Subcutaneous abdominal adipose tissue (tissue), 5 donors: ENCODE measurements at regions not wholly inside any gene's neighbourhood (a gene's known extent, or its start where the extent isn't known, plus 50 kb on each side); places are given as distances from the start of the nearest gene placed in this dataset.
"Not testable (repeated sequence)": the region's sequence is repeated elsewhere in the genome, so short reads cannot be mapped to it uniquely, and the experiment has no call there.

ENCODE experiments used
- H3K27ac ChIP-seq: one replicate; pipeline ENCODE4 v1.7.0; 2013; ENCODE audit warnings: low read depth, mild to moderate bottlenecking, inconsistent platforms, low read length, moderate library complexity
- H3K27me3 ChIP-seq, 5 donors: one replicate each; pipeline ENCODE4 v1.7.0; 2013; ENCODE audit warnings: low read length in 5 of 5, inconsistent platforms in 1 of 5; ENCODE audit not compliant: control insufficient read depth in 5 of 5, insufficient read depth in 4 of 5
- H3K36me3 ChIP-seq, 5 donors: one replicate each; pipeline ENCODE4 v1.7.0; 2013; ENCODE audit warnings: low read length in 5 of 5; ENCODE audit not compliant: control insufficient read depth in 5 of 5, insufficient read depth in 5 of 5
- H3K4me1 ChIP-seq, 5 donors: one replicate each; pipeline ENCODE4 v1.7.0; 2013; ENCODE audit warnings: low read length in 5 of 5, mild to moderate bottlenecking in 3 of 5, moderate library complexity in 1 of 5; ENCODE audit not compliant: control insufficient read depth in 5 of 5, insufficient read depth in 5 of 5
- H3K4me3 ChIP-seq, 5 donors: one replicate each; pipeline ENCODE4 v1.7.0; 2013; ENCODE audit warnings: low read length in 5 of 5, low read depth in 1 of 5
- H3K9ac ChIP-seq, 5 donors: one replicate each; pipeline ENCODE4 v1.7.0; 2013; ENCODE audit warnings: low read length in 5 of 5, mild to moderate bottlenecking in 4 of 5, moderate library complexity in 3 of 5
- H3K9me3 ChIP-seq, 5 donors: one replicate each; pipeline ENCODE4 v1.7.0; 2013; ENCODE audit warnings: low read length in 5 of 5; ENCODE audit not compliant: control insufficient read depth in 5 of 5
- donor health status: healthy.
- donor health status: healthy.
- donor health status: healthy.
- donor health status: healthy.
- donor health status: healthy.

DNA sequence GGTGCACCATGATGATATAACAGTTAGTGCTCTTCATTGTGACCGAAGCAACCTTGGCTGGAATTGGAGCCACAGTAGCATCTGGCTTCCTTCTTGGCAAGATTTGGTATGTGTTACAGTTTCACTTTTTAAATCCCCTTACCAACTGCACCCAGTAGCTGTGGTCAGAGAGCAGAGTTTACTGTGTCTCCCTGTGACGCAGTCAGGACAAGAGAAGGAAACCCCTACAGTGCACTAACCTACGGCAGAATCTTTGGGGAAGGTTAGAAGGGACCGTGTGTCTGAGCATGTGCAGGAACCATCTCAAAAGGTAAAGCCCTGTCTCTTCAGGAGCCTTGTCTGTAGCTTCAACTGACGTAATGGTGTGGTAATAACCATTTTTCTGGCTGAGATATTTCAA lies 134.0 kb downstream of the FAM72B start:
- H3K27me3 ChIP-seq, H3K36me3 ChIP-seq, H3K4me3 ChIP-seq, H3K9ac ChIP-seq, H3K9me3 ChIP-seq, H3K4me1 ChIP-seq, H3K27ac ChIP-seq: not testable (repeated sequence)

DNA sequence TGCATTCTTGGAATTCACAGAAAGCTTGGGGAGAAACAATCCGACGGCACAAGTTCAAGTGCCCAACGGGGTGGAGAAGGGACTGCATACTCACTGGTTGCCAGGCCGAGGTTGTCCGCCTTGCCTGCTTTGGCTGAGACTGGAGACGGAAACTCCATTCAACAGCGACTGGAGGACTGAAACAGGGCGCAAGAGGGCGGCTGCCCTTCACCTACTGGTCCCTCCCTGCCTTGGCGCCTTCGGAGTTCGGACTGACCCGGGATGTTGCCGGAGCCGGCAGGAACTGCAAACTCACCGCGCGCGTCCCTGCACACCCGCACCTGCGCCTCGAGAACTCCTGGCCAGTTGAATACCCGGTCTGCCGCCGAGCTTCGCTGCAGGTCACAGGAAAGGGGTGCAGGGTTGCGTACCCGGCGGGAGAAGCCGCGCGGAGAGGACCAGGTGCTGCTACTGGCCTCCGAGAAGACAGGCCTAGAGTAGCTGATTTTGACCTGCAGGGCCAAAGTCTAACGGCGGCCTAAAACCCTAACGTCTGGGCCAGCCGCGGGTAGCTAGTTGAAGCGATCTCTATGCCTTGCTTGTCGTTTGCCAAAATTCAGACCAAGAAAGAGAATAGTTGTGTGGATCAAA lies 132.9 kb downstream of the FAM72B start:
- not testable (repeated sequence) for H3K4me1 ChIP-seq, H3K27ac ChIP-seq, H3K4me3 ChIP-seq, H3K36me3 ChIP-seq, H3K27me3 ChIP-seq, H3K9ac ChIP-seq, H3K9me3 ChIP-seq

DNA sequence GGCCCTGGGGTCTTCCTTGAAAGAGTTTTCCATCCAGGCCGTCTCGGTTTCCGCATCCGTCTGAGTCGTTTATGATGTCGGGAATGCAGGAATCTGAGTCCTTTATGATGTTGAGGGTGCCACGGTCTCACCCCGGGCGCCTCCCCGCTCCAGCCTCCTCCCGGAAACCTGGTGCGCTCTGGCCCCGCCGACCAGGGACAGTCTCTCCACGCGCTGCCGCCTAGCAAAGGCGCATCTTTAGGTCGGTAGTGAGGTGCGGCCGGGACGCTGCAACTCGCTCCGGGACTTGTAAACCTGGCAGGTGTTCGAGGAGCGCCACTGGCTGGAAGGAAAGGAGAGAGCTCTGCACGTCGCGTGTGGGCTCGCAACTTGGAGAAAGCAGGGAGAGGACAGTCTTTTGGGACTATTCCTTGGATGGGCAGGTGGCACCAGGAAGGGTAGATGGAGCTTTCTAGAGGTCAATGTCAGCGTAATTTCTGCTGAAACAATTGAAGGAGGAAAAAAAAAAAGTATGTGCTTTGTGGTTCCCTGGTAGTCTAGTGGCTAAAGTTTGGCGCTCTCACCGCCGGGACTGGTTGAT lies 132.0 kb downstream of the FAM72B start:
- H3K4me1 ChIP-seq, H3K27me3 ChIP-seq, H3K4me3 ChIP-seq, H3K27ac ChIP-seq, H3K9me3 ChIP-seq, H3K36me3 ChIP-seq, H3K9ac ChIP-seq: not testable (repeated sequence)

DNA sequence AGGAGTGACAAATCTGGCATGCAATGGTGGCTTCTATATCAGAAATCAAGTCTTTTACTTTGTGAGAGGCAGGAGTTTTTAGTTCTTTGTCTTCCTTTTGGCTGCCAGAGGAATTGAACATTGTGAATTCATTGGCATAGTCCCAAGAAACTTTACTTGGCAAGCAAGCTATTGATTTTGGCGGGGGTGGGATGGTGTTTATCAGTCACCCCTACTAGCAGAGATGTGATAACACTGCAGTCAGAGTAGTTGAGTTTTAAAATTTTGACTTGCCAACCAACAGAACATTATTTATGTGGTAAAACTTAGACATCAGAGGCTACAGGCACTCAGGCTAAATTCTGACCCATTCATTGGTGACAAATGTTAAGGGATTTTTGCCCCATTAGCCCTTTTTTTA lies 129.2 kb downstream of the FAM72B start:
- not testable (repeated sequence) for H3K27me3 ChIP-seq, H3K9me3 ChIP-seq, H3K4me3 ChIP-seq, H3K9ac ChIP-seq, H3K27ac ChIP-seq, H3K36me3 ChIP-seq, H3K4me1 ChIP-seq

DNA sequence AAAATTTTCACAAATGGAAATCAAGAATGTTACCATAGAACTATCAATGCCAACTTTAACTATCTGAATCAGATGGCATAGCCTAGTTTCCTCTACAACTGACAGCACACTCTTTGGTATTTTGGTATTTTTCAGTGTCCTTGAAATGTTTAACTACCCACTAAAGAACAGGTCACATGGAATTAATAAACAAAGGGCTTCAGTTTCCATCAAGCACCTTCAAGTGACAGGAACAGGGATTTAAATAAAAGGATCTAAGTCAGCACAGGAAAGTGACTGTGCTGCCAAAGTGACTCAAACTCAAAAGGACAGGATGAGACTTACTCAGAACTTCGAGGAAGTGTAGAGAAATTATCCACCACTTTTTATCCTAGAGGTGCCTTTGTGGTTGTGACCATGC lies 117.2 kb downstream of the FAM72B start:
- H3K4me3 ChIP-seq, H3K9me3 ChIP-seq, H3K27me3 ChIP-seq, H3K27ac ChIP-seq, H3K4me1 ChIP-seq, H3K36me3 ChIP-seq, H3K9ac ChIP-seq: not testable (repeated sequence)

DNA sequence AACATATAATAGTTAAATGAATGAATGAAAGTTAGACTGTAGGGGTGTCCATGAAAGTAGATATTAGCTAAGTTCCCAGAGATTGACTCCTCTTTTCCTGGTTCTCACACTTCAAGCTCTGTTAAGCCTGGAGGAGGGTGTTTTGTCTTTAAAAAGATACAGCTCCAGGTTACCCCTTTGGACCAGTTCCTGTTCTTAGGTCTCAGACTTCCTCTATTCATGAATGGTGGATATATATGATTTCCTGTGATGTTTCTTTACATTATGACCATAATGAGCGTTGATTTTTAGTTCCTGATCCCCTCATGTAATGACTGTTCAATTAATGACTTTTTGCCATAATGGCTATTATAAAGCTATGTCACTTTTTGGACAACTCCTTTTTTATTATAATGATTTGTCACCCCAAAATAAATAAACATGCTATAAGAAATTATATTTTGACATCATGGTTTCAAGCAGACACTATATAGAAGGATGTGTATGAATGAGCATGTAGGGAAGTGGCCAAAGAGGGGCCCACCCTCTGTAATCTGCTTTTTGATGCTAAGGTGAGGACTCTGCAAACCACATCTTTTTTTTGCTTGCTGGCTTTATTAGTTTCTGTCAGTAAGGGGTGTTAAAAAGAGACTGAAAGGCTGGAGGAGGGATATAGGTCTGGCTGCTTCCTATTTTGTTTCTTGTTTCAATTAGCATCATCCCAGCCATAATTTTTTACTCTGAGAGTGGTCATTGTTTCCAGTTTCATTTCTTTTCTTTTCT lies 115.2 kb downstream of the FAM72B start:
- not testable (repeated sequence) for H3K4me1 ChIP-seq, H3K27me3 ChIP-seq, H3K36me3 ChIP-seq, H3K4me3 ChIP-seq, H3K9ac ChIP-seq, H3K27ac ChIP-seq, H3K9me3 ChIP-seq

DNA sequence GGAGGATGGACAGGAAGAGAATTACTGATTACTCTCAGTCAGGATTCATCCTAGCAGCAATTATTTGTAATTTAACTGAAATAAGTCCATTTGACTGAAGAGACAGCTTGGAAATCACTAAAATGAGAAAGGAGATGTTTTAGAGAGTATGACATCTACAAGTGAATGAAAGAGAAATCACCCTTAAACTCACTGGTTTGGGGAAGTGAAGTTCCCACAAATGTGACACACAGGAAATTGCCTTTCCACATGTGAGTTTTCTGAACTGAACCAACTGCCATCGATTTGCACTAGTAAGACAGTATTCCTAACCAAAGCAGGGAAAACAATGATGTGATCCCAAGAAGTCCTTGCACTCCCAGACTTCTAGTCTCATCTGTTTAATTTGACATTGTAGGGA lies 110.3 kb downstream of the FAM72B start:
- H3K9me3 ChIP-seq, H3K27me3 ChIP-seq, H3K4me3 ChIP-seq, H3K27ac ChIP-seq, H3K4me1 ChIP-seq, H3K9ac ChIP-seq, H3K36me3 ChIP-seq: not testable (repeated sequence)

DNA sequence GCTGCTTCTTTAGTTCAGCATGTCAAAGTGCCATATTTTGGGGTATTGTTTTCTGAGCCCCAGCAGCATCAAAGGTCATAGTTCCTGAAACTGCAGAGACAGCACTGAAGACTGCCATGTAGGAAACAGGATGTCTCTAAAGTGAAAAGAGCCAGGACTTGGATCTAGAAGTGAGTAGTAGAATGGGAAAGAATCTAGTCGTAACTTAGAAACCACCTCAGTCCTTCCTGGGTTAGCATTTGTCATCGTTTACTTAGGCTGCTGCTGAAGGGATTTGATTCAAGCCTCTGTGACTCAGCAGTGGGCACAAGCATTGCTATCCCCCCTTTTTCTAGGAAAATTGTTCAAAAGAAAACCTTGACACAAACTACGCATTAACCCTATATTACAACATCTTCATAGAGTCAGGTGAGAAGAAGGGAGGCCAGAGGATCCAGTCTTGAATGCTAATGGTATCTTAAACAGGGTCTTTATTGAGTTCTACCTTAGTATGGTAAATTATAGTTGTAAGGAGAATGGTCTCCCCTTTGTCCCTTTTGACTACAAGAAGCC lies 108.8 kb downstream of the FAM72B start:
- not testable (repeated sequence) for H3K9ac ChIP-seq, H3K27me3 ChIP-seq

DNA sequence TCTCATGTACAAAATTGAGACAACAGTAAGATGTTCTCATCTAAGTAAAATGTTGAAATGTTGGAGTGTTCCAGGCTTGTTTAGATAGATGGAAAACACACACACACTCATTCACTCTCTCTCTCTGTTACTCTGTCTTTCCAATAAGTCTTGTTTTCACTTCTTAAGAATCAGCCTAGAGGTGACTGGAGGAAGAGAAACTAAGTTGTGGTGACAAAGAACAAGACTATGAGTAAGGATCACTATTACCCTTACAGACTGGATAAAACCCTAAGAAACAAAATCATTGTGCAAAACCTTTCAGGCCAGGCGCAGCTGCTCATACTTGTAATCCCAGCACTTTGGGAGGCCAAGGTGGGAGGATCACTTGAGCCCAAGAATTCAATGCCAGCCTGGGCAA lies 107.5 kb downstream of the FAM72B start:
- not testable (repeated sequence) for H3K9me3 ChIP-seq, H3K4me3 ChIP-seq, H3K4me1 ChIP-seq, H3K36me3 ChIP-seq, H3K27ac ChIP-seq, H3K27me3 ChIP-seq, H3K9ac ChIP-seq

More for the DNA sequence above, 108.8 kb downstream of the FAM72B start:
- not testable (repeated sequence) for H3K27ac ChIP-seq, H3K4me3 ChIP-seq, H3K9me3 ChIP-seq, H3K4me1 ChIP-seq, H3K36me3 ChIP-seq

DNA sequence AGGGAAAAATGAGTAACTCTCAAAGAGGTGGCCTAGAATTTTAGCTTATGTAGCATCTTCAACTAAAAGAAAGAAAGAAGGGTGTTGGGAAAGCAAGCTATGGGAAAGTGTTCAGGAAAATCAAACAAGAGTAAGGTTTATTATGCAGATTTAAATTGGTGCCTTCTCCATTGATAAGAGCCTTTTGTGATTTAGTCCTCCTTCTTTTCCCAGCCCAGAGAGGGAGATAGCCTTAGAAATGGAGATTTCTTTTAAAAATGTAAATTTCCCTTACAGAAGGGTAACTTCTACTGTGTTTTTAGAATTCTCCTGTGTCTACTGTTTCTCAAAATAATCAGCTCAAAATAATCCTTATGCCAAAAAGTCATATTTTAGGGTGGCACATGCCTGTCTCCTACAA lies 104.5 kb downstream of the FAM72B start:
- H3K36me3 ChIP-seq, H3K9ac ChIP-seq, H3K27me3 ChIP-seq, H3K9me3 ChIP-seq, H3K27ac ChIP-seq, H3K4me1 ChIP-seq, H3K4me3 ChIP-seq: not testable (repeated sequence)
